H9 (cell line): ENCODE measurements at regions not wholly inside any gene's neighbourhood (a gene's known extent, or its start where the extent isn't known, plus 50 kb on each side); places are given as distances from the start of the nearest gene placed in this dataset.

ENCODE experiments used
- DNase-seq: peaks from one replicate; pipeline ENCODE4 v3.0.0-alpha.2; 2017
- H2AFZ ChIP-seq: one replicate; pipeline ENCODE4 v1.6.1; 2013; ENCODE audit warnings: mild to moderate bottlenecking, low read length, control low read depth, moderate library complexity
- H2AK5ac ChIP-seq: 2 replicates; pipeline ENCODE4 v1.6.1; 2013; ENCODE audit warnings: low read length, control low read depth, mixed read lengths; ENCODE audit not compliant: insufficient read length
- H2BK120ac ChIP-seq: one replicate; pipeline ENCODE4 v1.6.1; 2013; ENCODE audit warnings: low read depth, mild to moderate bottlenecking, low read length, control low read depth, inconsistent platforms; ENCODE audit not compliant: poor library complexity, severe bottlenecking
- H2BK12ac ChIP-seq: 2 replicates; pipeline ENCODE4 v1.6.1; 2013; ENCODE audit warnings: low read length, control low read depth, mixed read lengths, low read depth; ENCODE audit not compliant: insufficient read length
- H2BK15ac ChIP-seq: 2 replicates; pipeline ENCODE4 v1.6.1; 2013; ENCODE audit warnings: low read depth, low read length, control low read depth
- H2BK20ac ChIP-seq: one replicate; pipeline ENCODE4 v1.6.1; 2013; ENCODE audit warnings: low read depth, mild to moderate bottlenecking, low read length, control low read depth, inconsistent platforms; ENCODE audit not compliant: poor library complexity, severe bottlenecking
- H2BK5ac ChIP-seq: 2 replicates; pipeline ENCODE4 v1.6.1; 2013; ENCODE audit warnings: low read length, control low read depth, mixed read lengths; ENCODE audit not compliant: insufficient read length
- H3K14ac ChIP-seq: 2 replicates; pipeline ENCODE4 v1.6.1; 2013; ENCODE audit warnings: low read length, control low read depth; ENCODE audit not compliant: insufficient read depth
- H3K18ac ChIP-seq: 2 replicates; pipeline ENCODE4 v1.6.1; 2013; ENCODE audit warnings: low read depth, mild to moderate bottlenecking, mixed read lengths, low read length, control low read depth; ENCODE audit not compliant: insufficient read length
- H3K23ac ChIP-seq: 2 replicates; pipeline ENCODE4 v1.6.1; 2013; ENCODE audit warnings: low read length, control low read depth, mixed read lengths, low read depth; ENCODE audit not compliant: insufficient read length
- H3K23me2 ChIP-seq: 2 replicates; pipeline ENCODE4 v1.6.1; 2013; ENCODE audit warnings: low read depth, mild to moderate bottlenecking, mixed read lengths, low read length, control low read depth; ENCODE audit not compliant: insufficient read length, poor library complexity, severe bottlenecking
- H3K27ac ChIP-seq: 2 replicates; pipeline ENCODE4 v1.5.1; 2013; ENCODE audit warnings: low read length, control low read depth, mixed read lengths, low read depth; ENCODE audit not compliant: insufficient read length
- H3K27me3 ChIP-seq: 2 replicates; pipeline ENCODE4 v1.6.1; 2013; ENCODE audit warnings: low read length, control low read depth, inconsistent platforms; ENCODE audit not compliant: insufficient read depth
- H3K4ac ChIP-seq: 2 replicates; pipeline ENCODE4 v1.6.1; 2013; ENCODE audit warnings: low read depth, mild to moderate bottlenecking, control low read depth, inconsistent platforms, low read length, moderate library complexity
- H3K4me1 ChIP-seq: 2 replicates; pipeline ENCODE4 v1.6.1; 2013; ENCODE audit warnings: low read length, control low read depth, inconsistent platforms; ENCODE audit not compliant: insufficient read depth
- H3K4me2 ChIP-seq: 2 replicates; pipeline ENCODE4 v1.6.1; 2013; ENCODE audit warnings: low read length, control low read depth, mixed read lengths; ENCODE audit not compliant: insufficient read length, insufficient read depth
- H3K56ac ChIP-seq: 2 replicates; pipeline ENCODE4 v1.6.1; 2013; ENCODE audit warnings: low read depth, mild to moderate bottlenecking, mixed read lengths, low read length, control low read depth; ENCODE audit not compliant: insufficient read length
- H3K79me1 ChIP-seq: 2 replicates; pipeline ENCODE4 v1.6.1; 2013; ENCODE audit warnings: low read depth, mild to moderate bottlenecking, moderate library complexity, low read length, control low read depth, inconsistent platforms; ENCODE audit not compliant: insufficient read depth, poor library complexity, severe bottlenecking
- H3K79me2 ChIP-seq: 2 replicates; pipeline ENCODE4 v1.6.1; 2013; ENCODE audit warnings: low read length, control low read depth, inconsistent platforms; ENCODE audit not compliant: insufficient read depth
- H3K9ac ChIP-seq: 2 replicates; pipeline ENCODE4 v1.6.1; 2013; ENCODE audit warnings: low read length, control low read depth, mixed read lengths; ENCODE audit not compliant: insufficient read length; ENCODE audit errors: extremely low read depth
- H3K9me3 ChIP-seq: one replicate; pipeline ENCODE4 v1.6.1; 2013; ENCODE audit warnings: low read depth, low read length, inconsistent platforms; ENCODE audit not compliant: control insufficient read depth
- H3T11ph ChIP-seq: one replicate; pipeline ENCODE4 v1.6.1; 2013; ENCODE audit warnings: mild to moderate bottlenecking, low read length, control low read depth, inconsistent platforms
- H4K20me1 ChIP-seq: one replicate; pipeline ENCODE4 v1.6.1; 2013; ENCODE audit not compliant: control insufficient read depth, insufficient read length, insufficient read depth
- H4K5ac ChIP-seq: 2 replicates; pipeline ENCODE4 v1.6.1; 2013; ENCODE audit warnings: low read depth, mild to moderate bottlenecking, mixed read lengths, low read length, control low read depth; ENCODE audit not compliant: insufficient read length
- H4K8ac ChIP-seq: replicated peaks from 2 replicates; pipeline ENCODE4 v1.6.1; 2013; ENCODE audit warnings: low read length, control low read depth, mixed read lengths, low read depth; ENCODE audit not compliant: insufficient read length
- H4K91ac ChIP-seq: 2 replicates; pipeline ENCODE4 v1.6.1; 2013; ENCODE audit warnings: low read depth, mild to moderate bottlenecking, moderate library complexity, mixed read lengths, low read length, control low read depth; ENCODE audit not compliant: insufficient read length
- H3K27ac Mint-ChIP-seq, 3 experiments: 2 replicates in 2 of 3; 3 replicates in 1 of 3; pipeline ENCODE4 v1.8.0; 2020 to 2021; ENCODE audit warnings: mixed read lengths in 3 of 3, mild to moderate bottlenecking in 1 of 3, moderate library complexity in 1 of 3
- H3K27me3 Mint-ChIP-seq: 2 replicates; pipeline ENCODE4 v1.8.0; 2021; ENCODE audit warnings: low read depth, mild to moderate bottlenecking, moderate library complexity, mixed read lengths
- H3K36me3 Mint-ChIP-seq, 3 experiments: 2 replicates in 2 of 3; 3 replicates in 1 of 3; pipeline ENCODE4 v1.8.0; 2020 to 2021; ENCODE audit warnings: low read depth in 3 of 3, mixed read lengths in 3 of 3; ENCODE audit not compliant: insufficient read depth in 1 of 3
- H3K4me1 Mint-ChIP-seq, 2 experiments: 2 replicates each; pipeline ENCODE4 v1.8.0; 2020; ENCODE audit warnings: mixed read lengths in 2 of 2
- H3K4me3 Mint-ChIP-seq, 2 experiments: 2 replicates in 1 of 2; 3 replicates in 1 of 2; pipeline ENCODE4 v1.8.0; 2020 to 2021; ENCODE audit warnings: mild to moderate bottlenecking in 2 of 2, mixed read lengths in 2 of 2, moderate library complexity in 1 of 2
- H3K9me3 Mint-ChIP-seq, 2 experiments: 2 replicates in 1 of 2; 3 replicates in 1 of 2; pipeline ENCODE4 v1.8.0; 2020; ENCODE audit warnings: mild to moderate bottlenecking in 2 of 2, mixed read lengths in 2 of 2, moderate library complexity in 1 of 2
- CTCF ChIP-seq: fragments of 200-600 bp; sonication (generic); conservative IDR thresholded peaks from 3 replicates; pipeline ENCODE4 v1.8.0; 2021; ENCODE audit warnings: antibody characterized with exemption, mild to moderate bottlenecking
- WGBS: extraction: QIAGEN DNeasy Blood & Tissue Kit; methylation state at CpG from one replicate; pipeline ENCODE4 v1.1.7; 2013; ENCODE audit warnings: missing lambda C conversion rate, low lambda C conversion rate, mixed read lengths; ENCODE audit not compliant: insufficient read length; ENCODE audit errors: extremely low coverage; 5-methylcytosine and 5-hydroxymethylcytosine counted together

GRCh38 chr5:2919310-2920018 lies 168.0 kb upstream of the IRX2 start:
- Histone ChIP-seq H4K8ac (no peak overlapping the region), H3K79me2 (no peaks in the 10 kb centered on the region), H3T11ph (no peak overlapping the region), H3K4me2 (no peak overlapping the region), H4K91ac (no peak overlapping the region), H3K23me2 (no peaks in the 10 kb centered on the region), H3K23ac (no peak overlapping the region), H4K20me1 (no peaks in the 10 kb centered on the region), H2AFZ (no peak overlapping the region), H2BK15ac (no peak overlapping the region), H2BK5ac (no peak overlapping the region), H3K9me3 (peaks cover 18% of the 10 kb centered on the region), H2BK12ac (no peak overlapping the region), H3K9ac (no peak overlapping the region), H3K27me3 (no peaks in the 10 kb centered on the region), H4K5ac (no peak overlapping the region), H3K4ac (no peak overlapping the region), H2BK120ac (no peak overlapping the region), H2BK20ac (no peak overlapping the region), H3K18ac (no peak overlapping the region), H3K79me1 (no peaks in the 10 kb centered on the region), H3K56ac (no peak overlapping the region), H3K27ac (no peak overlapping the region), H3K4me1 (no peaks in the 10 kb centered on the region; the same call in 1 of the 2 replicates), H2AK5ac (no peak overlapping the region), H3K14ac (no peak overlapping the region; the same call in 1 of the 2 replicates)
- WGBS: no CpG with 5 or more reads among the region's 11 CpGs
- Mint-ChIP-seq H3K4me3 (no peak overlapping the region), H3K4me1 (peaks cover 39 to 42% of the 10 kb centered on the region in 2 experiments), H3K36me3 (peaks cover 9 to 26% (median 17%) of the 10 kb centered on the region in 3 experiments), H3K9me3 (peaks cover 15 to 19% of the 10 kb centered on the region in 2 experiments), H3K27me3 (peaks cover 11% of the 10 kb centered on the region), H3K27ac (no peak overlapping the region; a peak in 1 of 7 replicates)
- DNase-seq: no peak
- TF ChIP-seq CTCF: no peak
